ENCODE measurements at regions not wholly inside any gene's neighbourhood (a gene's known extent, or its start where the extent isn't known, plus 50 kb on each side); places are given as distances from the start of the nearest gene placed in this dataset.

DNA sequence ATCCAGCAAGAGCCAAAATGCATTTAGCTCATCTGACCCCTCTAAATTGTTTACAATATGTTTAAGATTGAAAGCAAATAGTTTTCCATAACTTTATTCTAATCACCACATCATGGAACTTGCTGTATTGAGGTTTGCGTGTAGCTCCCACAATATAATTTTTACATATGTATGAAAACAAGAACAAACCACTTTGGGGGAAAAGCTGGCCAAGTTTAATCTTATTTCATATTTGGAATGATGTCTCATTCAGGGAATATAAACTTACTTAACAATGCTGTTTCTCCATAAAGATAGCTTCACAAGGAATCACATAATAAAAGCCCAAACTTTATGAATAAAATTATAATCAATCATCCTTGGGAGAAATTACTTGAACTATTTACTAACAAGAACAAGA is 194.6 kb upstream of the PCSK5 start:
- no peak for DNase-seq

DNA sequence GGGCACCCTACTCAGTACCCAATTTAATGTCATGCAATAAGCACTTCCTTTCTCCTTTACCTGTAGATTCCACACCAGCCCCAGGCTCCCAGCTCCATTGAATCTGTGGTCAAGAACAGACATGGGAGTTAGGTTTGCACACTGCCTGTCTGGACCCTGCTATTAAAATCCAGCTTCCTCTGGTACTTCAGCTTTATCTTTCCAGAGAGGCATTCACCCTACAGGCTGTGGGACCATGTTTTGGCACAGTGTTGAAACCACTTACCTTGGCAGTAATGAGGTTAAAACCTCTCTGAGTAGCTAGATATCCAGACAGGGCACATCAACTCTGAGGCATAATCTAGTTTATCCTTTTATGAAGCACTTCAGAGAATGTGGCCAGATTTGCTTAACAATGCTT is 191.5 kb upstream of the PCSK5 start:
- no peak for DNase-seq

DNA sequence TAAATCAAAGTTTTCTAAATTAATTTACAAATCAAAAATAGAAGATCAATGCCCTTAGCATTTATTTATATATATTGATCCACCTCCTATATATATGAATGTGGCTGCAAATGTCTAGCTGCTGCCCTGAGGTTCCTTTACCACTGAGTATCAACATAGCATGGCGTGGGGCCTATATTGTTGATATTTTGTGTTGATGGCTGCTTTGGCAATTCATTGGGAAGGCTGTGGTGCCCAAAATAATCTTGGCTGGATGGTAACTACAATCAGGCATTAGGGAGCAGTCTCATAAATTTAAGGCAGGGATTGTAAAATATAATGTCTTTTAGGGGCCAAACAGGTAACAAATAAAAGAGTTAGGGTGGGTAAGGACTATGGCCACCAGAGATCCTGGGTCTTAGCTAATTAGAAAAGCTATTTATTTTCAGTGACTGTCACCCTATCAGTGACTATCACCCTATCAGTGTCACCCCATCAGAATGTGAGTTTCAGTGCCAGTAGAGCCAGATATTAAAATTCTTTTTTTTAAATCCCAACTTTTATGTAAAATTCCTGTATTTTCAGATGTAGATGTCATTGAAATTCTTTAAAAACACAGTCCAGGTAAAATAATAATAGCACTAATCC is 190.7 kb upstream of the PCSK5 start:
- no peak for DNase-seq

DNA sequence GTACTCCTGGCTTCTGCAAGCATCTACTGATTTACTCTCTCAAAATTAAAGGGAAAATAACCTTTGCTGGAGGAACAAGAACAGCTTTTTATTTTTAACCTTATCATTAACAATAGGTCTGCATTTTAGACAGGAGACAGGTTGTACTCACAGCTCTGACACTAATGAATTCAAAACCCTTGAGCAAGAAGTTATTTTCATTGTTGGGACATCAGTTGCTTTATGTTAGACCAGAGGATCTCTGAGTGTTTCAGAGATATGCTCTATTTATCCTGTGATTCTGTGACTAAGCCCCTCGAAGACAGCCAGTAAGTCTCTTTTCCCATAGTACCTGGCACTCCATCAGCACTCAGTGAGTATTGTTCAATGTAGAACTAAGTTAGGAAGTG is 190.2 kb upstream of the PCSK5 start:
- no peak for DNase-seq

DNA sequence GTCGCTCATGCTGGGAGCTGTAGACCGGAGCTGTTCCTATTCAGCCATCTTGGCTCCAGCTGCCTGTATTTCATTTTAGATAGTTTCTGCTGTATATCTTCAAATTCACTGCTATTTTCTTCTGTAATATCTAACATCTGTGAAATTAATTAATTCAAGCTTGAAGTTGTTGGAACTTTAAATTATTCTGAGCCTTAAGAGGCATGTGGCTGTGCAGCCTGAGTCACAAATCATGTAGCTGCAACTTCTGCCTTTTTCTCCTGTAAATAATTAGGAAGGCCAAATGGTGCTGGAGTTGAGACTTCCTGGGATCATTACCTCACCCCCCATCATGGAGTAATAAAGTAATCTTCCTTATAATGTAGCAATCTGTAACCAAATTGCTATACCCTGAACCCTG is 183.3 kb upstream of the PCSK5 start:
- no peak for DNase-seq

DNA sequence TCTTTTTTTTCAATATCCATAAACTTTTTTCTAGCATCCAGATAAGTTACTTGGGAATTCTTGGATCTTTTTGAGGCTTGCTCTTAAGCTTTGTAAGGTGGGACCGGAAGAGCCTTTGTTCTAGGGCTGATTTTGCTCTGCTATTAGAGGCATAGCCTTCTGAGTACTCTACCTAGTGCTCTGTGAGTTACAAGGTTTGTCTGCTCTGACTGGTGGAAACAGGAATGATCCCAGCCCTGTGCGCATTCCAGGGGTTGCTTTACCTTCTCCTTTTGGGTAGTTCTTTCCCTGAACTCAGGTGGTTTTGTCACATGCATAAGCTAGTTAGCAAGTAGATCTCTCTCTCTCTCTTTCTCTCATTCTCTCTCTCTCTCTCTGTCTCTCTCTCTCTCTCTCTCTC is 180.8 kb upstream of the PCSK5 start:
- DNase-seq: no peak

DNA sequence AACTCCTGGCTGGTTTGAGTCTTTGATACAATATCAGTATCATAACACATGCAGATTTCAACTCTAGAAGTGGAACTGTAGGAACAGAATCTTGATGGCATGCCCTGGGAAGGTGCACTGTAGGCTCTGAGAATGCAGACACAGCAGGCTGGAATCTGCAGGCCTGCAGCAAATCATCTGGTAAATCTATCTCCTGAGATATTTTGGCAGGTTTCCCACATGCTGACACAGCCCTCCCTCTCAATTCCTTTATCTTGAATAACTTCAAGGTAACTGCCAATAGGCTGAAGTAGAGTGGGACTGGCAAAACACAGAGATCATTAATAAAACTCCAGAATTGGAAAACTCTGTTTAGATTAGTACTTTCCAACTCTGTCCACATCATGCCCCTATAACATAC is 177.8 kb upstream of the PCSK5 start:
- no peak for DNase-seq

DNA sequence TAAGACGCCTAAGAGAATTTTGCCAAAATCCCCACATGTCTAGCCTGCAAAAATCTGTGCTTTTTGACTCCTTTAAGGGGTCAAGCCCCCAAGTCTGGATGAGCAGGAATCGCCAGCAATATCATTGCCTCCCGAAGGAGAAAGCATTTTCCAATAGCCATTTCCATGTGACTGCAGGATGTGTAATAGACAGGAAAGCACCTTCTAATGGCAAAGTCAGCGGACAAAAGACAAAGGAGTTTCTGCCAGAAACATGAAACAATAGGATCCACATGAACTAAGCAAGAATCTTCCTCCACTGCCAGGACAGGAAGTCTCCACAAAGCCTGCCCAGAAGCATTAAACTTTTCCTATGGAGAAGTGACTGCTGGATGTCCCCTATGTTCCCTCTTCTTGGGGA is 177.1 kb upstream of the PCSK5 start:
- no peak for DNase-seq

DNA sequence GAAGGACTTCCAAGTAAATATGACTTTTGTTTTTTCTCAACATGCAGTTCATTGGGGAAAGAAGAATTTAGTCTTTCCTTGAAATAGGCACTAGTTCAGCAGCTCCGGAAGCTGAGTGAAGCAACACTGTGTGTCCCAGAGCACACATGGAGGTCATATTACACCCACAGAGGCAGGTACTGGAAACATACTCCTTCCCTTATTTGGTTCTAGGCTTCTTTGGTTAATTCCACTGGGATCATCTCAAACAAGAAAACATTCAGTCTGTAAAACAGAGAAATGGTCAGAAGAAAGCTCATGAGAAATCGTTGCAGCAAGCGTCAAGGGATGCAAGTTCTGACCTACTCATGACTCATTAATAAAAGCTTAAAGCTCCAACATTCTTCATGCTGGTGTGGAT is 175.1 kb upstream of the PCSK5 start:
- DNase-seq: no peak

DNA sequence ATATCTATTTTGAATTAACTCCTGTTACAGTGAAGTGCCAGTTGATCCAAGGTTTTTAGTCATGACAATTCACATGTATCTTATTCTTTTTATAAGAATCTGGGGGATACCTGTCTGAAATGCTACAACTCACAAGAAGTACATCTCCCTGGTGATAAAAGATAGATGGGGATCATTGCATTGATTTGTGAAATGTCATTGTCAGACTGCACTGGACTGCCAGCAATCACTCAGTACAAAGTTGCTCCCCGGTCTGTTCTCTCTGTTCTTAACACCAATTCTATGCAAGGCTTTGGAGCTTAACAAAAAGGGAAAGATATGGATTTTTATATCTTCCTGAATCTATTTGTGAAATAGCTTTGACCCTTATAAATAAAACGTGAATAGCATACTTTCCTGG is 171.8 kb upstream of the PCSK5 start:
- no peak for DNase-seq

DNA sequence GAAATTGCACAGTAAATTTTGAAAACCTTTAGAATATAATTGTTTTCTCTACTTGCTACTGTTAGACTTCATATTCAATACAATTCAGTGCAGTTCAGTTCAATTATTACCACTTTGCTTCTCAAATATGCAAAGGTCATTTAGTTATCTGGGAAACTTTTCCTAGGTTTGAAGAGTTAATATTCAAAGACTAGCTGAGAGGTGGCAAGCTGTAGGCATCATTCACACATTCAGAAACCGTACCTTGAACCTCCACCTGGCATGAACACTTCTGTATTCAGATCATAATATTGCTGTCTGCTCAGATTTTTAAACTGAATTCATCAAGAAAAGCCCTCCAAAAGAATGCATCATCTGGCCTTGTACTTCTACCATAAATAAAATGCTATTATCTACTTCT is 162.1 kb upstream of the PCSK5 start:
- DNase-seq: no peak

DNA sequence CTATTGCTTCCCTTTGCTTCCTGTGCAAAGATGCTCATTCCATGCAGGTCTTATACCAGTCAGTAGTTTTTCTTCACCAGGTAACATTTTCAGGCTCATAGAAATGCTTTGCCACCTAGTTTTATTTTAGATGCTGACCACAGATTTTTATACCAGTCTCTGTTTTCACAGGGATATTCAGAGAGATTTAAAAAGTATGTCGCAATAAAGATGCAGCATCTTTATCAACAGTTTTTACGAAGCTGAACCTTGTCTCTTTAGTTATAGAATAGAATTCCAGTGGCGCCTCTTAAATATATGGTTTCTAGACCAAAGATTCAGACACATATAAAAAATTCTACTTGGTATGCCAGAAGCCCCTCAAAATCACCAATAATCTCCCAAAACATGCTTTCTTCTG is 155.7 kb upstream of the PCSK5 start:
- no peak for DNase-seq

DNA sequence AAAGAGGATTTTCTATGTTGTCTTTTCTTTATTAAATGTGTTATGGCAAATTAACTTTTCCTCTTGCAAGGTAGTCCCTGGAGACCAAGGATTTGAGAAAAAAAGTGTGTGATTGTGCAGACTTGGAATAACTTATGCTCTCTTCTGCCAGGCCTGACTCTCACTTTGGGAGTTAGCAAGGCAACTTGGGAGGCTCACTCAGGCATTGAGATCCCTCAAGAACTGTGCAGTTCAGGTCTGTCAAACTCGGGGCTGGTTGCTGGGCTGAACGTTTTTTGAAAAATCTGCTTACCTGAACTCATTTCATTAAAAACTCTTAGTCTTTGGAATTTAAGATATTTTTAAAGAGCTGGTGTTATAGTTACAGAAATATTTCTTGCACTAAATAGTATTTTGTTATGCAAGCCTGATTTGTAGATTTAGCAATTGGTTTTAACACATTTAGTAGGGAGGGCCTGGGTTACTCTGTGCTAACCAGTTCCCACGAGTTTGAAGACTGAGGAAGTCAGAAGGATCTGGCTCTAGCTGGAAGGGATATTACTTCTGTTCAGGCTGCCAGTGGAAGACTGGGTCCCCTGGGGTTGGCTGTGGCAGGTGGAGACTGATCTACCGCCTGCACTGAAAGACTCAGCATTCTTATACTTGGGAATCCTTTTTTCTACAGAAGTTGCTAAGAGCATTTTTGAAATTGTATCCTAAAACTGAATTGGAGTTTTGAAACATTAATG is 150.4 kb upstream of the PCSK5 start:
- DNase-seq: no peak

DNA sequence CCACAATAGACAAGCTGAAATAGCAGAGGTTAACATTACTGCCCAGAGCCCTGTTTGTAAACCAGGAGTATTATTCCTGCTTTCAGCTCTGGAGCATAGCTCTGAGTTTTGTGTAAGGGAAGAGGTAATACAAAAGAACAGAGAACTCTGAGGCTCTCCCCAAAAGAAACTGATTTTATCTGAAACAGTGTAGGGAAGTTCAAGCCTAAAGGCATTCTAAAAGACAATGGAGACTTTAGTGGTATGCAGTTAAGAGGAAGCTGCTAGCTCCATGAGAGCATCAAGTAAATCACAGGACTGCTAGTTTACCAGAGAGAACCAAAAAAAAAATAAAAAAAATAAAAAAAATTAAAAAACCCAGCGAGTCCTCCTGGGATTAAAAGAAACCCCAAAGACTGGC is 146.6 kb upstream of the PCSK5 start:
- no peak for DNase-seq

DNA sequence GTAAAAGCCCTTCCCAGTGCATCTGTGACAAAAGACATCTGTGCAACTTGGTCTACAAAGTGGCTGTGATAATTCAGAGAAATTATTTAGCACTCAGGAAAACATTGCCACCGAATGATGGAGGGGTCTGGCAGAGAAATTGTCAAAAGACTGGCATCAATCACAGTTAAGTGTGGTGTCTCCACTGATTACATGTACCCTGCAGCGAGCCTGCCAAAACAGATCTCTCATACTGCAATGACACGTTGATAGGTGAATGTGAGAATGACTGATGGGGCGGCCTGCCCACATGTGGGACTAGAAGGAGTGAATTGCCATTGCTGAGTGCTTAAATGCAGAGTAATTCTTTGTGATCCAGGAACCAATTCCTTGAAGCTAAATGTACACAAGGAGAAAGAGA is 136.4 kb upstream of the PCSK5 start:
- no peak for DNase-seq

DNA sequence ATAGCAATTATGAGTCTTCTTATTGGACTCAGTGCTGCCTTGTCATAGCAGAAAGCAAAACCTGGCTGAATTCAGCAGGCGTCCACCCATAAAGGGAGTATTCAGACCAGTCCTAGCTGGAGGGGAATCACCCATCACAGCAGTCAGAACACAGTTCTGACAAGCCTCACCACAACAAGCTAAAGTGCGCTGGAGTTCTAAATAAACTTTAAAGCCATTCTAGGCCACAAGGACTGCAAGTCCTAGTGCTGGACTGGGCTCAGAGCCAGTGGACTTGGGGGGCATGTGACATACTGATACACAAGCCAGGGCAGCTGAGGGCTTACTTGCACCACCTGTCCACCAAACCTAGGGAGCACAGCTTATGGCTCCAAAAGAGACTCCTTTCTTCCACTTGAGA is 115.3 kb upstream of the PCSK5 start:
- DNase-seq: no peak

DNA sequence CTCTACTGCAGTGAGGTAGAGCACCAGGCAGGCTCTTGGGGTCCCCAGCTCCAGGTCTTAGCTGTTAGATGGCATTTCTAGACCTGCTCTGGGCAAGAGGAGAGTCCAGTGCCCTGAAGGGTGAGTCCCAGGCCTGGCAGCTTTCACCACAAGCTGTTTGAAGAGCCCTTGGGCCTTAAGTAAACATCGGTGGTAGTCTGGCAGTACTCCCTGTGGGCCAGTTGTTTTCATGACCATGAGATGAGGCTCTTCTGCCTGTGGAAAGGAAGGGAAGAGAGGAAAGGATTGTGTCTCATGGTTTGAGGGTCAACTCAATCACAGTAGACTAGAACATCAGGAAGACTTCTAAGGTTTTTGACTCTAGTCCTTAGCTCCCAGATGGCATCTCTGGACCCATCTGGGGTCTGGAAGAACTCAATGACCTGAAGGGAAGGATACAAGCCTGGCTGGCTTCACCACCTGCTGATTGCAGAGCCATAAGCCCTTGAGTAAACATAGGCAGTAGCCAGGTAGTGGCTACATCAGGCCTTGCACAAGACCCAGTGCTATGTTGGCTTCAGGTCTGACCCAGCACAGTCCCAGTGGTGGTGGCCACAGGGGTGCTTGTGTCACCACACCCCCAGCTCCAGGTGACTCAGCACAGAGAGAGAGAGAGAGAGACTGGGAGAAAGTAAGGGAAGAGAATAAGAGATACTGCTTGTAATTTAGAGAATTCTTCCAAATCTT is 114.3 kb upstream of the PCSK5 start:
- no peak for DNase-seq

DNA sequence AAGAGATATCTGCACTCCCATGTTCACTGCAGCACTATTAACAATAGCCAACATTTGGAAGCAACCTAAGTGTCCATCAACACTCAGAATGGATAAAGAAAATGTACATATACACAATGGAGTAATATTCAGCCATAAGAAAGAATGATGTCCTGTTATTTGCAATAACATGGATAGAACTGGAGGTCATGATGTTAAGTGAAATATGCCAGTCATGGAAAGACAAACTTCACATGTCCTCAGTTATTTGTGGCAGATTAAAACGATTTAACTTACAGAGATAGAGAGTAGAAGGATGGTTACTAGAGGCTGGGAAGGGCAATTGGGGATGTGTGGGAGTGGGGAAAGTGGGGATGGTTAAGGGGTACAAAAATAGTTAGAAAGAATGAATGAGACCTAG is 110.3 kb upstream of the PCSK5 start:
- DNase-seq: no peak

DNA sequence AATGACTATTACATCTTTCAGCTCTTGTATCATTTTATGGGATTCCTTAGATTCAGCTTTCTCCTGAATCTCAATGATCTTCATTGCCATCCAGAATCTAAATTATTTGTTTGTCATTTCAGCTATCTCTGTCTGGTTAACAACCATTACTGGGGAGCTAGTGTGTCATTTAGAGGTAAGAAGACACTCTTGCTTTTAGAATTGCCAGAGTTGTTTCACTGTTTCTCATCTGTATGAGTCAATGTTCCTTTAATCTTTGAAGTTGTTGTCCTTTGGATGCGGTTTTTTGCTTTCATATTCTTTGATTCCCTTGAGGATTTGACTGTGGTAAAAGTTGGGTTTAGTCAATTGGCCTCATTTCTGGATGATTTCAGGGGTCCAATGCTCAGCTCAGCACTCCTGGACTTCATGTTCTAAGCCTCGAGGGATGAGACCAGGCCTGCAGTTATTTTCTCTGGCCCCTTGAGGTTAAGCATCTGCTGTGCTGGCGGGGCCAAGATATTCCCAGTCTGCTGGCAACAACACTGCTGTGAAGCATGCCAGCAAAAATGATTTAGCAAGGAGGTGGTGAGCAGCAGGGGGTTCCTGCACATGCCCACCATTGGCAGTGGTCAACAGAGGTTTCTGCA is 102.4 kb upstream of the PCSK5 start:
- DNase-seq: no peak

DNA sequence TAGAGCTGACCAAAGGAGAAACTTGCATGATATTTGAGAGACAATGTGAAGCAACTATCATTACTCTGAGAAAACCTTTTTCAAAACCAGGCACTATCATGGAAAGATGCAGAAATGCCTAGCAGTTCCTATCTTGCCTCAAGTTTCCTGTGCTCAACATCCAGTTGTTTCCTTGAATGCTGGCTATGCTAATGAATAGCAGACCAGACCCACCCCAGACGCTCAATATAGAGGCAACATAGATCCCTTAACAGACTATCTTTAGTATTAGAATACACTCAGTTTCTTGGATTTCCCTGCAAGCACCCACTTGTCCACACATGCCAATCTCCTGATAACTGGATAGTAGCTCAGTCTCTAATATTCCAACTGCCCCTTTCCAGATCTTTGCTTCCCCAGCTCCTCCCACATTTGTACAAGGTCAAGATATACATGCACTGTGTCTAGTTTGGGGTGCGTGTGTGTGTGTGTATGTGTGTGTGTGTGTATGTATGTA is 93.3 kb upstream of the PCSK5 start:
- no peak for DNase-seq

DNA sequence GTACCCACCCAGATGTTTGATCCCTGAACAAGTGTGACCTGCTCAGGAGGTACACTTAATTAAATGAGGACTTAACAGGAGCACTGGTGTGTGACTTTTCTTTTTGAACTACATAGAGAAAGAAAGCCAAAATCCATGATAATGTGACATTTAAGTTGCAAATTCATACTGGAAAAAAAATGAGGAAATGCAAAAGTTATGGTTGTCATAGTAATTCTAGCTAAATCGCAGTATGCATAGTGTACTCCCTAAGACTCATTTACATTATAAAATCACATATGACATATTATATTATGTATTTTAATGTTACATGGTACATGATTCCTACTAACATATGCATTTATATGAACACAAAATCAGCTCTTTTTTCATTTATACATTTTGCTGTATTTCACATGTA is 92.0 kb upstream of the PCSK5 start:
- no peak for DNase-seq

DNA sequence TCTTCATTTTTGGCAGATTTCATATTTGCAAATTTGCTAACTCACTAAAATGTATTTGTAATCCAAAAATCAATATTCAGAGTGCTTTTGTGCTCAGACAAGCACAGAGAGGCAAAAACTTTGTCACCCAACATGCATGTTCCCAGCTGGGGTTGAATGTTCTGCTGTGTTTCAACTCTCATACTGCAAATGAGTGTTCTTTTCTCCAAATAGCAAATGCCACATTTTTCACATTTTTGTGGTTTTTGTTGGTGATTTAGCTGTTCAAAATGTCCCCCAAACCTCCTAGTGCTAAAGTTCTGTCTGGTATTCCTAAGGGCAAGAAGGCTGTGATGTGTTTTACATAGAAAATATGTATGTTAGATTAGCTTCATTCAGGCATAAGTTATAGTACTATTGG is 87.3 kb upstream of the PCSK5 start:
- no peak for DNase-seq

DNA sequence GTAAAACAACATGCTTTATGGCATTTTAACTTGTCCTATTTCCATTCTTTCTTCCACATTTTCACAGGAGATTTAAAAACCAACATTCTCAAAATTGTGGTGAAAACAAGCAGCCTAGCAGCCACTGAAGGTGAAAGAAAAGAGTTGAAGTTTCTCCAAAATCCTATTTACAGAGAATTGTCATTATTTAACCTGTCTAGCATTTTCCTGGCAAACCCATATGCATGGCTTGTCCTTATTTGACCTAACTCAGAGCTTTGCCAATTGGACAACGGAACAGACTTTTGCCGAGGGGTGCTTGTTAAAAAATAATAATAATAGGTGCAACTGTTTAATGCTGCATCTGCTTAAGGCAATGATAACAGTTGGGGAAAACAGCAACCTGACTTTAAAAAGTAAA is 80.4 kb upstream of the PCSK5 start:
- no peak for DNase-seq

DNA sequence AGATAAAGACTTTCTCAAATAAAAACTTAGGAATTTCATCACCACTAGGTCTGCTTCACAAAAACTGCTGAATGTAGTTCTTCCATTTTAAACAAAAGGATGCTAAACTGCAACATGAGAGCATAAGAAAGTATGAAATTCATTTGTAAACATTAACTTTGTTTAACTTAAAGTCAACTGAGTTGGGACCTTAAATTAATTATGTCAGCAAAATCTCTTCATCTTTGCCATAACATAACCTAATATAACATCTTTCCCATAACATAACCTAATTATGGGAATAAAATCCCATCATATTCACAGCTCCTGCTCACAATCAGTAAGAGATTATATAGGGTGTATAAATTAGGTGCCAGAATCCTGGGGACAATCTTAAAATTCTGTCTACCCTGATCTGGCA is 78.8 kb upstream of the PCSK5 start:
- DNase-seq: no peak
